ENCODE measurements at regions not wholly inside any gene's neighbourhood (a gene's known extent, or its start where the extent isn't known, plus 50 kb on each side); places are given as distances from the start of the nearest gene placed in this dataset.
A peak's percentile ranks its signal among the peaks of the same experiment; 100 is the strongest.

- DNase-seq (ENCODE audit: low spot score): no peak
Observed at GRCh38 chr1:115492019-115492595, 149.7 kb upstream of the VANGL1 start.

GRCh38 chr1:115491298-115492018, 150.3 kb upstream of the VANGL1 start:
- no peak for DNase-seq (ENCODE audit: low spot score)

- peak; percentile 71 for DNase-seq (ENCODE audit: low spot score)
Observed at GRCh38 chr1:115479055-115479482, 141.0 kb upstream of the NGF start.

GRCh38 chr1:115477071-115477470, 139.0 kb upstream of the NGF start:
- DNase-seq (ENCODE audit: low spot score): no peak

- no peak for DNase-seq (ENCODE audit: low spot score)
Observed at GRCh38 chr1:115476616-115477015, 138.6 kb upstream of the NGF start.

GRCh38 chr1:115475901-115476300, 137.9 kb upstream of the NGF start:
- peak; percentile 51 for DNase-seq (ENCODE audit: low spot score)

GRCh38 chr1:115475252-115475651, 137.2 kb upstream of the NGF start:
- DNase-seq (ENCODE audit: low spot score): no peak

- peak; percentile 60 for DNase-seq (ENCODE audit: low spot score)
Observed at GRCh38 chr1:115473986-115474565, 136.0 kb upstream of the NGF start.

GRCh38 chr1:115469703-115470476, 131.8 kb upstream of the NGF start:
- peak; percentile 99 for DNase-seq (ENCODE audit: low spot score)

- no peak for DNase-seq (ENCODE audit: low spot score)
Observed at GRCh38 chr1:115467790-115468189, 129.7 kb upstream of the NGF start.

- no peak for DNase-seq (ENCODE audit: low spot score)
Observed at GRCh38 chr1:115467196-115467595, 129.1 kb upstream of the NGF start.

GRCh38 chr1:115466433-115466832, 128.4 kb upstream of the NGF start:
- no peak for DNase-seq (ENCODE audit: low spot score)

GRCh38 chr1:115465802-115466363, 127.8 kb upstream of the NGF start:
- no peak for DNase-seq (ENCODE audit: low spot score)

GRCh38 chr1:115463347-115463746, 125.3 kb upstream of the NGF start:
- peak; percentile 58 for DNase-seq (ENCODE audit: low spot score)

- no peak for DNase-seq (ENCODE audit: low spot score)
Observed at GRCh38 chr1:115462566-115463076, 124.6 kb upstream of the NGF start.

GRCh38 chr1:115461526-115461925, 123.5 kb upstream of the NGF start:
- no peak for DNase-seq (ENCODE audit: low spot score)

GRCh38 chr1:115459161-115459560, 121.1 kb upstream of the NGF start:
- no peak for DNase-seq (ENCODE audit: low spot score)

GRCh38 chr1:115458426-115459114, 120.5 kb upstream of the NGF start:
- no peak for DNase-seq (ENCODE audit: low spot score)

- peak; percentile 34 for DNase-seq (ENCODE audit: low spot score)
Observed at GRCh38 chr1:115457289-115457688, 119.2 kb upstream of the NGF start.

- DNase-seq (ENCODE audit: low spot score): peak; percentile 79
Observed at GRCh38 chr1:115456441-115456961, 118.5 kb upstream of the NGF start.

- DNase-seq (ENCODE audit: low spot score): no peak
Observed at GRCh38 chr1:115454837-115455511, 116.9 kb upstream of the NGF start.
